ENCODE measurements at regions not wholly inside any gene's neighbourhood (a gene's known extent, or its start where the extent isn't known, plus 50 kb on each side); places are given as distances from the start of the nearest gene placed in this dataset.

- no TSS peak for BruUV-seq (replicated peaks)
- Histone ChIP-seq H3K79me1 (ENCODE audit: low read depth in 1 of 2, low read length in 2 of 2) (no peaks in the 10 kb centered on the region), H2BK120ac (ENCODE audit: low read depth, low read length) (no peak overlapping the region), H2BK20ac (ENCODE audit: low read depth, low read length) (no peak overlapping the region), H2AK9ac (replicated peaks; ENCODE audit: low read depth, low read length, poor library complexity) (no peak overlapping the region), H3K56ac (ENCODE audit: extremely low read depth, insufficient read depth, low read length) (no peak overlapping the region), H3K14ac (replicated peaks; ENCODE audit: low read depth, low read length) (no peak overlapping the region), H3K9me1 (ENCODE audit: insufficient read depth, low read length) (no peaks in the 10 kb centered on the region), H3K4me3 (ENCODE audit: insufficient read depth, low read depth, low read length) (no peak overlapping the region), H4K20me1 (ENCODE audit: insufficient read depth, low read length) (no peaks in the 10 kb centered on the region), H2AFZ (replicated peaks; ENCODE audit: low read length, poor library complexity) (no peak overlapping the region), H4K8ac (ENCODE audit: low read depth in 2 of 2, low read length in 2 of 2) (no peak overlapping the region), H2AK5ac (ENCODE audit: low read depth, low read length) (no peak overlapping the region), H3K36me3 (ENCODE audit: control insufficient read depth, insufficient read depth, low read length) (no peaks in the 10 kb centered on the region), H3K4me1 (ENCODE audit: control insufficient read depth, insufficient read depth, low read length) (no peaks in the 10 kb centered on the region), H3K4ac (ENCODE audit: low read depth, low read length) (no peak overlapping the region), H3K27me3 (ENCODE audit: control insufficient read depth, insufficient read depth, low read length) (0 out of 2 replicates have a peak, but pooled peaks cover 1% of the 10 kb centered on the region), H3K27ac (ENCODE audit: insufficient read depth, low read length) (no peak overlapping the region), H4K5ac (ENCODE audit: low read depth, low read length) (no peak overlapping the region), H3K9ac (ENCODE audit: low read depth, low read length) (no peak overlapping the region), H3K23ac (ENCODE audit: low read depth, low read length) (no peak overlapping the region), H3K18ac (ENCODE audit: low read depth, low read length) (no peak overlapping the region), H2BK15ac (ENCODE audit: low read depth, low read length) (no peak overlapping the region), H3K4me2 (ENCODE audit: low read depth, low read length) (no peak overlapping the region), H4K91ac (ENCODE audit: insufficient read depth, low read depth, low read length) (no peak overlapping the region), H2BK5ac (ENCODE audit: low read depth, low read length, poor library complexity, severe bottlenecking) (no peak overlapping the region), H3K9me3 (ENCODE audit: control insufficient read depth, insufficient read depth, low read length) (no peaks in the 10 kb centered on the region)
- no CpG with 5 or more reads among the region's 3 CpGs for WGBS, 2 experiments (ENCODE audit: extremely low coverage in 2 of 2, insufficient read length in 1 of 2)
- DNase-seq (no peak), ATAC-seq (ENCODE audit: low read depth) (no peak)
- intact Hi-C loops (cut with micrococcal nuclease) = no loop called here
- ChIA-PET POLR2A (ENCODE audit: unreplicated experiment) (no interaction called here), CTCF (no interaction called here)
- in situ Hi-C loops (cut with MboI; ENCODE audit: low sequenced_read_pairs) = no loop called here
- TF ChIP-seq USF2 (IDR thresholded peaks at IDR 0.05; ENCODE audit: low read depth, low read length) = no peak
- TF ChIP-seq RCOR1 (IDR thresholded peaks at IDR 0.05; ENCODE audit: insufficient replicate concordance, low read length) = no peak
- no peak for TF ChIP-seq CHD1 (IDR thresholded peaks at IDR 0.05; ENCODE audit: low read depth, low read length)
- TF ChIP-seq FOS (IDR thresholded peaks at IDR 0.05; ENCODE audit: low read depth, low read length) = no peak
- no peak for TF ChIP-seq CTCF (conservative IDR thresholded peaks at IDR 0.05; ENCODE audit: low read depth, low read length)
- TF ChIP-seq BHLHE40 (IDR thresholded peaks at IDR 0.05; ENCODE audit: low read depth, low read length) = no peak
- TF ChIP-seq POLR2A (IDR thresholded peaks at IDR 0.05; ENCODE audit: low read depth, low read length) = no peak
- no peak for TF ChIP-seq MAFK (IDR thresholded peaks at IDR 0.05; ENCODE audit: low read depth, low read length)
- no peak for TF ChIP-seq RFX5 (IDR thresholded peaks at IDR 0.05; ENCODE audit: low read depth, low read length)
- no peak for TF ChIP-seq MAZ (IDR thresholded peaks at IDR 0.05; ENCODE audit: borderline replicate concordance, low read depth, low read length)
- TF ChIP-seq CEBPB (IDR thresholded peaks at IDR 0.05; ENCODE audit: low read depth, low read length) = no peak
- no peak for TF ChIP-seq RAD21 (IDR thresholded peaks at IDR 0.05; ENCODE audit: low read length)
- no peak for TF ChIP-seq ELK1 (IDR thresholded peaks at IDR 0.05; ENCODE audit: borderline replicate concordance, low read depth, low read length)
- no peak for TF ChIP-seq SMC3 (IDR thresholded peaks at IDR 0.05; ENCODE audit: low read depth, low read length)
- no peak for TF ChIP-seq NFE2L2 (IDR thresholded peaks at IDR 0.05; ENCODE audit: low read depth, low read length)
- no peak for TF ChIP-seq MXI1 (IDR thresholded peaks at IDR 0.05; ENCODE audit: borderline replicate concordance, low read depth, low read length)
- dilution Hi-C loops (cut with HindIII; ENCODE audit: low sequenced_read_pairs, unreplicated experiment) = no loop called here
Observed at GRCh38 chr11:127230392-127230791, 229.8 kb upstream of the KIRREL3 start.
